Spleen (tissue), 11 donors: ENCODE measurements at regions not wholly inside any gene's neighbourhood (a gene's known extent, or its start where the extent isn't known, plus 50 kb on each side); places are given as distances from the start of the nearest gene placed in this dataset.
A peak's percentile ranks its signal among the peaks of the same experiment; 100 is the strongest.

Source experiments
- DNase-seq: peaks from one replicate; pipeline ENCODE4 v3.0.0-alpha.2; 2020
- H3K27ac ChIP-seq, 8 donors: fragments of 200-600 bp; sonication (generic) in 7 of 8; 1 replicate in 4 of 8; 2 replicates in 4 of 8; pipeline versions ENCODE4 v1.5.0 to v1.8.0; 2016 to 2021; ENCODE audit warnings: inconsistent platforms in 4 of 8, mild to moderate bottlenecking in 4 of 8, moderate library complexity in 1 of 8
- H3K27me3 ChIP-seq, 7 donors: fragments of 200-600 bp; sonication (generic) in 6 of 7; replicated peaks in 1 of 7; 1 replicate in 4 of 7; 2 replicates in 3 of 7; pipeline versions ENCODE4 v1.5.0 to v1.8.0; 2016 to 2021; ENCODE audit warnings: inconsistent platforms in 3 of 7, mild to moderate bottlenecking in 1 of 7
- H3K36me3 ChIP-seq, 6 donors: fragments of 200-600 bp; sonication (generic) in 5 of 6; 1 replicate in 4 of 6; 2 replicates in 2 of 6; pipeline versions ENCODE4 v1.5.0 to v1.8.0; 2016 to 2021; ENCODE audit warnings: inconsistent platforms in 2 of 6
- H3K4me1 ChIP-seq, 6 donors: fragments of 200-600 bp; sonication (generic) in 5 of 6; 1 replicate in 3 of 6; 2 replicates in 3 of 6; pipeline versions ENCODE4 v1.5.0 to v1.8.0; 2016 to 2021; ENCODE audit warnings: inconsistent platforms in 3 of 6
- H3K4me3 ChIP-seq, 8 donors: fragments of 200-600 bp; sonication (generic) in 7 of 8; 1 replicate in 4 of 8; 2 replicates in 4 of 8; pipeline versions ENCODE4 v1.5.0 to v1.8.0; 2016 to 2021; ENCODE audit warnings: inconsistent platforms in 4 of 8, mild to moderate bottlenecking in 4 of 8, moderate library complexity in 2 of 8
- H3K9me3 ChIP-seq, 8 donors: fragments of 200-600 bp; sonication (generic) in 7 of 8; 1 replicate in 4 of 8; 2 replicates in 4 of 8; pipeline versions ENCODE4 v1.5.0 to v1.8.0; 2016 to 2021; ENCODE audit warnings: inconsistent platforms in 4 of 8
- CTCF ChIP-seq, 11 experiments: fragments of 200-600 bp in 7 of 11; fragments of 450-650 bp in 4 of 11; sonication (generic) in 4 of 11; IDR thresholded peaks in 8 of 11; conservative IDR thresholded peaks in 3 of 11; 1 replicate in 7 of 11; 2 replicates in 4 of 11; pipeline versions ENCODE4 v1.4.0 to v1.8.0; 2016 to 2021; ENCODE audit warnings: antibody characterized with exemption in 11 of 11, inconsistent platforms in 4 of 11, mild to moderate bottlenecking in 1 of 11
- POLR2A ChIP-seq, 3 donors: fragments of 450-650 bp; IDR thresholded peaks; one replicate each; pipeline ENCODE4 v1.5.1; 2017; ENCODE audit warnings: antibody characterized with exemption in 3 of 3, mild to moderate bottlenecking in 1 of 3
- POLR2AphosphoS5 ChIP-seq, 3 donors: sonication (generic); formaldehyde crosslinking; IDR thresholded peaks; one replicate each; pipeline ENCODE4 v1.5.1; 2017; ENCODE audit warnings: antibody characterized with exemption in 3 of 3
- whole genome bisulfite sequencing, 5 donors: extraction: QIAGEN DNeasy Blood & Tissue Kit in 3 of 5; methylation state at CpG; one replicate each; pipeline versions ENCODE4 v1.1.5 to v1.1.7; 2013 to 2018; 5-methylcytosine and 5-hydroxymethylcytosine counted together
- intact Hi-C: fragments of 100-400 bp; cut with DNase I; formaldehyde crosslinking; loops from one replicate; pipeline ENCODE4 v1.15.0; 2023; ENCODE audit warnings: low total_unique reads
- donor health status: healthy with polysubstance abuse.
- donor health status: DM: no; HTN: no; CAD: no; lungs with moderate emphysema.
- donor health status: DM: no; HTN: no; CAD: no.
- donor health status: Bipolar disorder and iron deficiency.
- donor health status: healthy.
- donor health status: DM: no; HTN: no; CAD: no.
- donor health status: DM: yes; HTN: yes; CAD: no.

- peak; percentile 36 for DNase-seq
- WGBS, 5 donors = 68 to 87% (median 76%) methylated on average over 4 of the region's 4 CpGs
Measured at GRCh38 chr3:13715167-13715954, 164.5 kb downstream of the WNT7A start.

GRCh38 chr3:13714251-13714916, 165.5 kb downstream of the FBLN2 start:
- peaks cover 0 to 45% (median 0%) of the 10 kb centered on the region in 8 donors for H3K9me3 ChIP-seq
- no peaks in the 10 kb centered on the region for H3K36me3 ChIP-seq
- H3K4me1 ChIP-seq = no peaks in the 10 kb centered on the region
- no peak for TF ChIP-seq POLR2A (IDR thresholded peaks at IDR 0.05)
- TF ChIP-seq POLR2AphosphoS5 (IDR thresholded peaks at IDR 0.05) = no peak
- no peak for TF ChIP-seq CTCF (IDR thresholded peaks at IDR 0.05 in 8 of 11, conservative IDR thresholded peaks at IDR 0.05 in 3 of 11)
- WGBS, 5 donors = 87 to 96% (median 90%) methylated on average over 7 of the region's 7 CpGs
- peak; percentile 33 for DNase-seq
- intact Hi-C loops = no loop called here
- no peak overlapping the region for H3K27ac ChIP-seq
- no peak overlapping the region for H3K4me3 ChIP-seq
- H3K27me3 ChIP-seq = no peaks in the 10 kb centered on the region

More at GRCh38 chr3:13715167-13715954, 164.5 kb downstream of the WNT7A start:
- Histone ChIP-seq H3K36me3 (no peaks in the 10 kb centered on the region), H3K27me3 (no peaks in the 10 kb centered on the region), H3K27ac (no peak overlapping the region), H3K4me1 (no peaks in the 10 kb centered on the region), H3K9me3 (peaks cover 0 to 37% (median 0%) of the 10 kb centered on the region in 8 donors), H3K4me3 (no peak overlapping the region)
- intact Hi-C loops = no loop called here
- TF ChIP-seq CTCF (IDR thresholded peaks at IDR 0.05 in 8 of 11, conservative IDR thresholded peaks at IDR 0.05 in 3 of 11) = no peak
- no peak for TF ChIP-seq POLR2AphosphoS5 (IDR thresholded peaks at IDR 0.05)
- TF ChIP-seq POLR2A (IDR thresholded peaks at IDR 0.05) = no peak

GRCh38 chr3:13713396-13713795, 164.5 kb downstream of the FBLN2 start:
- DNase-seq = peak; percentile 11
- 88 to 96% (median 92%) methylated on average over 4 of the region's 4 CpGs for WGBS, 5 donors
- no peaks in the 10 kb centered on the region for H3K27me3 ChIP-seq
- H3K4me3 ChIP-seq = no peak overlapping the region
- H3K9me3 ChIP-seq = peaks cover 0 to 55% (median 0%) of the 10 kb centered on the region in 8 donors
- no peak overlapping the region for H3K27ac ChIP-seq
- no peaks in the 10 kb centered on the region for H3K4me1 ChIP-seq
- TF ChIP-seq POLR2AphosphoS5 (IDR thresholded peaks at IDR 0.05) (no peak), POLR2A (IDR thresholded peaks at IDR 0.05) (no peak), CTCF (IDR thresholded peaks at IDR 0.05 in 8 of 11, conservative IDR thresholded peaks at IDR 0.05 in 3 of 11) (no peak)
- no peaks in the 10 kb centered on the region for H3K36me3 ChIP-seq
- intact Hi-C loops = no loop called here

DNA sequence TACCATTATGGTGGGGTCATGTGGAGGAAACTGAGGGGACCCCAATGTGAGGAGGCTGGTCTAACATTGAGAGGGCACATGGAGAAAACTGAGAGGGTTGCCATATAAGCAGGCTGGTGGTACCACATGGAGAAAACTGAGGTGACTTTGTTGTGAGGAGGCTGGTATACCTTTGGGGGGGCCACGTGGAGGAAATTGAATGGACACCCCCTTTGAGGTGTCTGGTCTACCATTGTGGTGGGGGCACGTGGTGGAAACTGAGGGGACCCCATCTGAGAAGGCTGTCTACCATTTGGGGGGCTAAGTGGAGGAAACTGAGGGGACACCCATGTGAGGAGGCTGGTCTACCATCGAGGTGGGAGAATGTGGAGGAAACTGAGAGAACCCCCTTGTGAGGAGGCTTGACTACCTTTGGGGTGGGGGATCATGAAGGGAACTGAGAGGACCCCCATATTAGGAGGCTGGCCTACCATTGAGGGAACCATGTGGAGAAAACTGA, 163.8 kb downstream of the FBLN2 start:
- WGBS, 5 donors = 51 to 66% (median 58%) methylated on average over 3 of the region's 3 CpGs
- DNase-seq = peak; percentile 24

More for the DNA sequence above, 163.8 kb downstream of the FBLN2 start:
- intact Hi-C loops = no loop called here
- Histone ChIP-seq H3K4me3 (no peak overlapping the region), H3K4me1 (no peaks in the 10 kb centered on the region), H3K9me3 (peaks cover 0 to 61% (median 0%) of the 10 kb centered on the region in 8 donors), H3K27me3 (no peaks in the 10 kb centered on the region), H3K36me3 (no peaks in the 10 kb centered on the region), H3K27ac (no peak overlapping the region)
- TF ChIP-seq CTCF (IDR thresholded peaks at IDR 0.05 in 8 of 11, conservative IDR thresholded peaks at IDR 0.05 in 3 of 11) = no peak
- TF ChIP-seq POLR2A (IDR thresholded peaks at IDR 0.05) = no peak
- TF ChIP-seq POLR2AphosphoS5 (IDR thresholded peaks at IDR 0.05) = no peak
